ENCODE measurements at regions not wholly inside any gene's neighbourhood (a gene's known extent, or its start where the extent isn't known, plus 50 kb on each side); places are given as distances from the start of the nearest gene placed in this dataset.

GRCh38 chr3:98690876-98691275 is 72.3 kb upstream of the ST3GAL6 start:
- TF ChIP-seq, protein P1, sequence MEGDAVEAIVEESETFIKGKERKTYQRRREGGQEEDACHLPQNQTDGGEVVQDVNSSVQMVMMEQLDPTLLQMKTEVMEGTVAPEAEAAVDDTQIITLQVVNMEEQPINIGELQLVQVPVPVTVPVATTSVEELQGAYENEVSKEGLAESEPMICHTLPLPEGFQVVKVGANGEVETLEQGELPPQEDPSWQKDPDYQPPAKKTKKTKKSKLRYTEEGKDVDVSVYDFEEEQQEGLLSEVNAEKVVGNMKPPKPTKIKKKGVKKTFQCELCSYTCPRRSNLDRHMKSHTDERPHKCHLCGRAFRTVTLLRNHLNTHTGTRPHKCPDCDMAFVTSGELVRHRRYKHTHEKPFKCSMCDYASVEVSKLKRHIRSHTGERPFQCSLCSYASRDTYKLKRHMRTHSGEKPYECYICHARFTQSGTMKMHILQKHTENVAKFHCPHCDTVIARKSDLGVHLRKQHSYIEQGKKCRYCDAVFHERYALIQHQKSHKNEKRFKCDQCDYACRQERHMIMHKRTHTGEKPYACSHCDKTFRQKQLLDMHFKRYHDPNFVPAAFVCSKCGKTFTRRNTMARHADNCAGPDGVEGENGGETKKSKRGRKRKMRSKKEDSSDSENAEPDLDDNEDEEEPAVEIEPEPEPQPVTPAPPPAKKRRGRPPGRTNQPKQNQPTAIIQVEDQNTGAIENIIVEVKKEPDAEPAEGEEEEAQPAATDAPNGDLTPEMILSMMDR (conservative IDR thresholded peaks at IDR 0.05), result no peak
- no peak for TF ChIP-seq EZH2 (IDR thresholded peaks at IDR 0.05; ENCODE audit: low read depth)
